IMR-90 (cell line): ENCODE measurements at regions not wholly inside any gene's neighbourhood (a gene's known extent, or its start where the extent isn't known, plus 50 kb on each side); places are given as distances from the start of the nearest gene placed in this dataset.
A peak's percentile ranks its signal among the peaks of the same experiment; 100 is the strongest.

Experiments used
- ATAC-seq: fragments of 200-7000 bp; cut with Tn5 transposase; 2 replicates; pipeline ENCODE4 v1.9.1; 2020; ENCODE audit warnings: low read depth, mild to moderate bottlenecking, moderate library complexity
- BruUV-seq: library from RNA; stranded (reverse); fragments of 400-500 nt; replicated peaks from 2 replicates; lab custom pipeline; 2021; lab: Mats Ljungman, UMichigan
- CTCF ChIA-PET: fragments of 300-600 bp; formaldehyde crosslinking; extraction: SDS; loops from one replicate; lab custom pipeline; 2021; ENCODE audit warnings: antibody characterized with exemption; lab: Yijun Ruan, JAX
- POLR2A ChIA-PET: fragments of 300-600 bp; sonication (Branson Sonifier 250); formaldehyde crosslinking; loops from one replicate; lab custom pipeline; 2022; ENCODE audit warnings: antibody characterized with exemption; ENCODE audit not compliant: unreplicated experiment; lab: Charles Lee
- DNase-seq: peaks from one replicate; pipeline ENCODE4 v3.0.0; 2013
- H2AFZ ChIP-seq: replicated peaks from 2 replicates; pipeline ENCODE3; 2013; ENCODE audit warnings: low read length, mild to moderate bottlenecking; ENCODE audit not compliant: poor library complexity
- H2AK5ac ChIP-seq: 2 replicates; pipeline ENCODE4 v1.6.1; 2013; ENCODE audit warnings: low read depth, low read length, inconsistent platforms
- H2AK9ac ChIP-seq: replicated peaks from 2 replicates; pipeline ENCODE3; 2013; ENCODE audit warnings: mild to moderate bottlenecking, low read depth, low read length, moderate library complexity; ENCODE audit not compliant: poor library complexity
- H2BK120ac ChIP-seq: 2 replicates; pipeline ENCODE4 v1.6.1; 2013; ENCODE audit warnings: low read depth, low read length, inconsistent platforms
- H2BK15ac ChIP-seq: 3 replicates; pipeline ENCODE4 v1.6.1; 2013; ENCODE audit warnings: low read depth, low read length, inconsistent platforms
- H2BK20ac ChIP-seq: 2 replicates; pipeline ENCODE4 v1.6.1; 2013; ENCODE audit warnings: low read depth, mild to moderate bottlenecking, inconsistent platforms, low read length, moderate library complexity
- H2BK5ac ChIP-seq: 2 replicates; pipeline ENCODE4 v1.6.1; 2013; ENCODE audit warnings: mild to moderate bottlenecking, low read depth, low read length, inconsistent platforms; ENCODE audit not compliant: poor library complexity, severe bottlenecking
- H3K14ac ChIP-seq: replicated peaks from 2 replicates; pipeline ENCODE4 v1.6.1; 2013; ENCODE audit warnings: low read depth, low read length, inconsistent platforms
- H3K18ac ChIP-seq: 2 replicates; pipeline ENCODE4 v1.6.1; 2013; ENCODE audit warnings: low read depth, low read length, control low read depth
- H3K23ac ChIP-seq: 2 replicates; pipeline ENCODE4 v1.6.1; 2013; ENCODE audit warnings: low read depth, low read length, inconsistent platforms
- H3K27ac ChIP-seq: 2 replicates; pipeline ENCODE4 v1.5.1; 2013; ENCODE audit warnings: mild to moderate bottlenecking, control low read depth, low read length; ENCODE audit not compliant: insufficient read depth
- H3K27me3 ChIP-seq: 2 replicates; pipeline ENCODE4 v1.6.1; 2013; ENCODE audit warnings: low read length; ENCODE audit not compliant: control insufficient read depth, insufficient read depth
- H3K36me3 ChIP-seq: 2 replicates; pipeline ENCODE4 v1.6.1; 2013; ENCODE audit warnings: low read length, mixed read lengths; ENCODE audit not compliant: control insufficient read depth, insufficient read depth
- H3K4ac ChIP-seq: 2 replicates; pipeline ENCODE4 v1.6.1; 2013; ENCODE audit warnings: low read depth, low read length, inconsistent platforms
- H3K4me1 ChIP-seq: 2 replicates; pipeline ENCODE4 v1.6.1; 2013; ENCODE audit warnings: low read length, mixed read lengths; ENCODE audit not compliant: control insufficient read depth, insufficient read depth
- H3K4me2 ChIP-seq: 2 replicates; pipeline ENCODE4 v1.6.1; 2013; ENCODE audit warnings: low read depth, mild to moderate bottlenecking, control low read depth, low read length, moderate library complexity
- H3K4me3 ChIP-seq: 2 replicates; pipeline ENCODE4 v1.5.1; 2013; ENCODE audit warnings: low read depth, mild to moderate bottlenecking, control low read depth, low read length, moderate library complexity; ENCODE audit not compliant: insufficient read depth
- H3K56ac ChIP-seq: 2 replicates; pipeline ENCODE4 v1.6.1; 2013; ENCODE audit warnings: low read length, inconsistent platforms; ENCODE audit not compliant: insufficient read depth; ENCODE audit errors: extremely low read depth
- H3K79me1 ChIP-seq, 2 experiments: 2 replicates each; pipeline ENCODE4 v1.6.1; 2013; ENCODE audit warnings: low read length in 2 of 2, inconsistent platforms in 1 of 2, low read depth in 1 of 2
- H3K9ac ChIP-seq: 2 replicates; pipeline ENCODE4 v1.6.1; 2013; ENCODE audit warnings: low read depth, low read length, control low read depth
- H3K9me1 ChIP-seq: 2 replicates; pipeline ENCODE4 v1.6.1; 2013; ENCODE audit warnings: low read length, inconsistent platforms; ENCODE audit not compliant: insufficient read depth
- H3K9me3 ChIP-seq: 2 replicates; pipeline ENCODE4 v1.6.1; 2013; ENCODE audit warnings: low read length; ENCODE audit not compliant: control insufficient read depth, insufficient read depth
- H4K20me1 ChIP-seq: 2 replicates; pipeline ENCODE4 v1.6.1; 2013; ENCODE audit warnings: low read length, inconsistent platforms; ENCODE audit not compliant: insufficient read depth
- H4K5ac ChIP-seq: 2 replicates; pipeline ENCODE4 v1.6.1; 2013; ENCODE audit warnings: mild to moderate bottlenecking, low read depth, low read length, control low read depth
- H4K8ac ChIP-seq, 2 experiments: 2 replicates each; pipeline ENCODE4 v1.6.1; 2013; ENCODE audit warnings: low read depth in 2 of 2, low read length in 2 of 2, control low read depth in 1 of 2, inconsistent platforms in 1 of 2
- H4K91ac ChIP-seq: 2 replicates; pipeline ENCODE4 v1.6.1; 2013; ENCODE audit warnings: low read depth, low read length, inconsistent platforms; ENCODE audit not compliant: insufficient read depth
- CEBPB ChIP-seq: IDR thresholded peaks from 2 replicates; pipeline ENCODE4 v1.6.1; 2012; ENCODE audit warnings: low read depth, low read length, improper control_type of control experiment
- WGBS, 2 experiments: methylation state at CpG; one replicate each; pipeline versions ENCODE4 v1.1.5 to v1.1.7; 2013; ENCODE audit warnings: missing lambda C conversion rate in 2 of 2; ENCODE audit not compliant: insufficient read length in 1 of 2; ENCODE audit errors: extremely low coverage in 2 of 2; 5-methylcytosine and 5-hydroxymethylcytosine counted together
- dilution Hi-C: fragments of 300-500 bp; cut with HindIII; formaldehyde crosslinking; loops from one replicate; pipeline ENCODE4 v1.14.3; 2018; ENCODE audit warnings: low sequenced_read_pairs; ENCODE audit not compliant: unreplicated experiment
- in situ Hi-C: fragments of 300-500 bp; cut with MboI; formaldehyde crosslinking; loops from 3 replicates; pipeline ENCODE4 v1.14.3; 2019; ENCODE audit warnings: low sequenced_read_pairs, inconsistent platforms, mixed read lengths
- intact Hi-C: fragments of 100-400 bp; cut with micrococcal nuclease; formaldehyde crosslinking; loops from 2 replicates; pipeline ENCODE4 v1.10.0; 2022
- TF ChIP-seq, protein P1 (sequence below): fragments of 150-350 bp; IDR thresholded peaks from 2 replicates; pipeline ENCODE4 v1.6.1; 2017; ENCODE audit warnings: mild to moderate bottlenecking, antibody characterized with exemption, low read length, low read depth

DNA sequence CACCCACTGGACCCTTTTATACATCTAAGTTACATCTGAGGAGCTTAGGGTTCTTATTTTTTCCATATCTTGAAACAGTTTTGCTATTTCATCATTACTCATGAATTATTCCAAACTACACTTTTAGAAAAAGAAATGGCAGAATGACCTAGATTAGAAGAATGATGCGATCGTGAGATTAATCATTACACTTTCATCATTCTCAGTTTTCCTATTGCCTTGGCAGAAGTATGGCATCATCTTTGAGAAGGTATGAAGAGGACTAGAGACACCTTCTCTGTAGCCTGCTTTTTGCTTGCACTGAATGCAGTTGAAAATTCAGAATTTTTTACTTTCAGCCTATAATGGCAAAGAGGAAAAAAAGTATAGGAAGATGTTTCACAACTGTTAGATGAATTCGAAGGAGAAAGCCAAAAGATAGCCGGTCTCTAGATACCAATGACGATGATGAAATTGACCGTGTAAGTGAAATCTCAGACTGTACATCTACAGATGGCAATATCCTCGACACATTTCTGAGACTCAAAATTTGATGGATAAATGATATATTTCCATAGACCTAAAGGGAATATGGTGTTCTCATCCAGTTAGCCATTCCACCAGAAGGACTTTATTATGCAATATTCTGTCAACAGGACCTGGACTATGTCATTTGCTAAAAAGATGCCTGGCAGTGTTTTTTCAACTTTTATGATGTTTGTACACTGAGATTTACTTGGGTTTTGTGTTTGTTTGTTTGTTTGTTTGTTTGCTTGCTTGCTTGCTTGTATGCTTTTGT is 191.8 kb downstream of the TOMM20 start:
- no peak overlapping the region for H3K4me2 ChIP-seq
- no peak overlapping the region for H4K91ac ChIP-seq
- H3K9ac ChIP-seq, result no peak overlapping the region
- H3K18ac ChIP-seq, result no peak overlapping the region
- H2AFZ ChIP-seq, result no peak overlapping the region
- 0 out of 2 replicates have a peak, but pooled peaks have one; percentile 3 for TF ChIP-seq CEBPB
- TF ChIP-seq, protein P1, sequence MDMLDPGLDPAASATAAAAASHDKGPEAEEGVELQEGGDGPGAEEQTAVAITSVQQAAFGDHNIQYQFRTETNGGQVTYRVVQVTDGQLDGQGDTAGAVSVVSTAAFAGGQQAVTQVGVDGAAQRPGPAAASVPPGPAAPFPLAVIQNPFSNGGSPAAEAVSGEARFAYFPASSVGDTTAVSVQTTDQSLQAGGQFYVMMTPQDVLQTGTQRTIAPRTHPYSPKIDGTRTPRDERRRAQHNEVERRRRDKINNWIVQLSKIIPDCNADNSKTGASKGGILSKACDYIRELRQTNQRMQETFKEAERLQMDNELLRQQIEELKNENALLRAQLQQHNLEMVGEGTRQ, result no peak
- H3K27ac ChIP-seq, result no peak overlapping the region
- no peak overlapping the region for H2AK5ac ChIP-seq
- H3K79me1 ChIP-seq, result no peaks in the 10 kb centered on the region; a peak in 1 of 4 replicates
- no peak overlapping the region for H2BK15ac ChIP-seq
- no peak overlapping the region for H2BK120ac ChIP-seq
- no peak overlapping the region for H2BK5ac ChIP-seq
- intact Hi-C loops (no loop called here), in situ Hi-C loops (no loop called here), dilution Hi-C loops (no loop called here)
- H3K36me3 ChIP-seq, result no peaks in the 10 kb centered on the region
- no CpG with 5 or more reads among the region's 7 CpGs for WGBS, 2 experiments
- H3K56ac ChIP-seq, result no peak overlapping the region; the same call in 1 of the 2 replicates
- DNase-seq, result no peak
- no peak overlapping the region for H4K8ac ChIP-seq
- H3K4me3 ChIP-seq, result no peak overlapping the region
- no peak overlapping the region for H3K23ac ChIP-seq
- H3K4ac ChIP-seq, result no peak overlapping the region
- ChIA-PET POLR2A (no interaction called here), CTCF (no interaction called here)
- no peaks in the 10 kb centered on the region for H3K27me3 ChIP-seq
- no peak for ATAC-seq
- H4K20me1 ChIP-seq, result no peaks in the 10 kb centered on the region
- no peak overlapping the region for H2BK20ac ChIP-seq
- no peaks in the 10 kb centered on the region for H3K9me3 ChIP-seq
- no peak overlapping the region; the same call in 1 of the 2 replicates for H4K5ac ChIP-seq
- BruUV-seq, result no TSS peak
- peaks cover 16% of the 10 kb centered on the region for H3K9me1 ChIP-seq
- no peak overlapping the region for H3K14ac ChIP-seq
- H3K4me1 ChIP-seq, result peaks cover 11% of the 10 kb centered on the region
- H2AK9ac ChIP-seq, result no peak overlapping the region
